Activated CD4-positive, alpha-beta memory T cell treated with anti-CD3 and anti-CD28 coated beads for 36 hours (primary cell): ENCODE measurements at regions not wholly inside any gene's neighbourhood (a gene's known extent, or its start where the extent isn't known, plus 50 kb on each side); places are given as distances from the start of the nearest gene placed in this dataset.

Experiments used
- CTCF ChIA-PET: fragments of 350-600 bp; sonication (Branson Sonifier 250); formaldehyde crosslinking; loops from one replicate; lab custom pipeline; 2021; ENCODE audit warnings: antibody characterized with exemption, inconsistent platforms; lab: Charles Lee
- POLR2A ChIA-PET: fragments of 350-600 bp; sonication (Branson Sonifier 250); formaldehyde crosslinking; loops from one replicate; lab custom pipeline; 2021; ENCODE audit warnings: antibody characterized with exemption; lab: Charles Lee
- DNase-seq: peaks from one replicate; pipeline ENCODE4 v3.0.0-alpha.2; 2020
- H3K27ac Mint-ChIP-seq: one replicate; pipeline ENCODE4 v1.8.0; 2021; ENCODE audit warnings: mixed read lengths
- H3K27me3 Mint-ChIP-seq: one replicate; pipeline ENCODE4 v1.8.0; 2021; ENCODE audit warnings: mixed read lengths
- H3K36me3 Mint-ChIP-seq: one replicate; pipeline ENCODE4 v1.8.0; 2021; ENCODE audit warnings: mixed read lengths
- H3K4me1 Mint-ChIP-seq: one replicate; pipeline ENCODE4 v1.8.0; 2021; ENCODE audit warnings: low read depth, mixed read lengths
- H3K4me3 Mint-ChIP-seq: one replicate; pipeline ENCODE4 v1.8.0; 2021; ENCODE audit warnings: mild to moderate bottlenecking, mixed read lengths
- H3K9me3 Mint-ChIP-seq: one replicate; pipeline ENCODE4 v1.8.0; 2021; ENCODE audit warnings: mixed read lengths
- intact Hi-C: fragments of 100-400 bp; cut with micrococcal nuclease; formaldehyde crosslinking; loops from one replicate; pipeline ENCODE4 v1.15.1; 2023

DNA sequence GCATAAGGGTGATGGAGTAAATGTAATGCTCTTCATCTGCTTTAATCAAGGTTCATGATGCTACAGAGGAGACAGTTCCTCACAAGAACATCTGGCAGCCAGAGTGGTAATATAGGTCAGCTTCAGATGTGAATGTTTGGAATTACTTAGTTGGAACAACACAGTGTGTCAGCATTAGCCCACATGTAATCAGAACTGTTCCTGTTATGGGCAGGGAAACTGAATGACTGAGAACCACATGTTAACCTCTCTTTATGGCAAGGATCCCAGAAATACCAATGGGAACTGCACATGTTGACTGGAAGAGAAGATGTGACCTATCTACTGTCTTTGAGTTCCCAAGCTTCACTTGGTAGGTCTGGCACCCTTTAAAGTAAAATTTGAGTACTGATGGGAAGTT is 390.1 kb upstream of the PDE3A start:
- Mint-ChIP-seq H3K4me1 (peaks cover 3% of the 10 kb centered on the region), H3K4me3 (no peak overlapping the region), H3K36me3 (no peaks in the 10 kb centered on the region), H3K9me3 (no peaks in the 10 kb centered on the region), H3K27me3 (no peaks in the 10 kb centered on the region), H3K27ac (no peak overlapping the region)
- no peak for DNase-seq
- ChIA-PET CTCF (no interaction called here), POLR2A (interaction anchor here (1.0 kb wide), 1 partner anchor 83 kb away, joined by 3 read pairs; no protein-coding TSS in a partner anchor)
- intact Hi-C loops, result no loop called here

- H3K4me3 Mint-ChIP-seq, result no peak overlapping the region
- H3K27me3 Mint-ChIP-seq, result no peaks in the 10 kb centered on the region
- no peaks in the 10 kb centered on the region for H3K36me3 Mint-ChIP-seq
- ChIA-PET CTCF (no interaction called here), POLR2A (no interaction called here)
- H3K9me3 Mint-ChIP-seq, result no peaks in the 10 kb centered on the region
- H3K27ac Mint-ChIP-seq, result no peak overlapping the region
- DNase-seq, result no peak
- H3K4me1 Mint-ChIP-seq, result peaks cover 3% of the 10 kb centered on the region
- intact Hi-C loops, result no loop called here
These were observed 388.8 kb upstream of the PDE3A start for GRCh38 chr12:19979584-19979983.

DNA sequence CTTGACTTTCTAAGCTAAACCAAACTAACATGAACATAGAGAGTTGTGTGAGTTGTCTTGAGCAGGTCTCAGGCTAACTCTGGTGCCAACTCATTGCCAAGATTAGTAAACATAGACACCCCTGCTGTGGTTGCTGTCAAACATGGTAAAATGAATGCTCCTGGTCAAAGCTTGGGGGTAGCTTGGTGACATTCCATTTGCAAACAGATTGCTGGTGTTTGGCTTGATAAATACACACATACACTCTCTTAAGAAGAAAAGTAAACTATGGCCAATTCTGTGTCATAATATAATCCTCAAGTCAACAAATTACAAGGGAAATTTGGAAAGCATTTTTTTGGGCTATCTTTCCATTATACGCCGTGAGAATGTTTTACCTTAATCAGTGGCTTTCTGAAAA is 386.4 kb upstream of the PDE3A start:
- no peak overlapping the region for H3K4me3 Mint-ChIP-seq
- no peaks in the 10 kb centered on the region for H3K27me3 Mint-ChIP-seq
- H3K27ac Mint-ChIP-seq, result no peak overlapping the region
- DNase-seq, result no peak
- CTCF ChIA-PET, result interaction anchor here (0.6 to 0.7 kb wide), 2 partner anchors 19 to 29 kb away, joined by 3 to 4 read pairs; no protein-coding TSS in a partner anchor
- H3K36me3 Mint-ChIP-seq, result no peaks in the 10 kb centered on the region
- POLR2A ChIA-PET, result no interaction called here
- peaks cover 3% of the 10 kb centered on the region for H3K4me1 Mint-ChIP-seq
- intact Hi-C loops, result no loop called here
- no peaks in the 10 kb centered on the region for H3K9me3 Mint-ChIP-seq

DNA sequence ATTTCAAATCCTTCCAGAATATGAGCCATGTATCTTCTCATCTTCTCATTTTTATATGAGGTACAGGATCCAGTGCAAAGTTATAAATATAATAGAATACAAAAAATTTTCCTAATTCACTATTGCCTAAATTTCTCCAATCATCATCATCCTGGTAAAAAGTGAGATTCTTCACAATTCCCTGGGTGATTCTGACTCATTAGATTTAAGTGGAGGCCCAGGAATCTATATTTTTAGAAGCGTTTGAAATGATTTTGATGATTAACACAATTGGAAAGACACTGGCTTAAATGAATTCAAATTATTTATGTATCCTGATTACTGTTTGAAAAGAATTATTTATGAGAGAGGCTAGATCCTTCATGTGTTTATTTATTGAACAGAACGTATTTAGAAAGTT is 380.3 kb upstream of the PDE3A start:
- H3K9me3 Mint-ChIP-seq, result no peaks in the 10 kb centered on the region
- no peaks in the 10 kb centered on the region for H3K27me3 Mint-ChIP-seq
- no peaks in the 10 kb centered on the region for H3K4me1 Mint-ChIP-seq
- no peak overlapping the region for H3K4me3 Mint-ChIP-seq
- ChIA-PET POLR2A (no interaction called here), CTCF (no interaction called here)
- DNase-seq, result no peak
- H3K36me3 Mint-ChIP-seq, result no peaks in the 10 kb centered on the region
- intact Hi-C loops, result no loop called here
- H3K27ac Mint-ChIP-seq, result no peak overlapping the region

DNA sequence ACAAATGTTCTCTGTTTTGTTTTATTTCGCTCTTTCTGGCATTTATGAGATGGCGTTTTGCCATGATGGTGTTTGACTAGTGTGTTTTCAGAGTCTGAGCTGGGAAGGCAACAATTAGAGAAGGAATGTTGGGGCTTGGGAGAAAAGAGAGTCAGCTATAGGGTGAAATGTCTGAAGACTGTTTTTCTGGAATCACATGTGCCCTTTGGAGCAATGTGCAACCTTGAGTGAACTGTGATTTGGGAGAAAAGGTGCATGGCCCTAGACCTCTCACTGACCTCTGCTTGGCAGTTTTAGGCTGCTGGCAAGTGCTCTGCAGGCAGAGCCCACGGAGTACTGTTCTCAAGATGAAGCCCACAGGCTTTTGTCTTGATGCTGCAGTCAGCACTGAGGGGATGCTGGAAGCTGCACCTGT is 379.9 kb upstream of the PDE3A start:
- no peak for DNase-seq
- no peaks in the 10 kb centered on the region for H3K27me3 Mint-ChIP-seq
- intact Hi-C loops, result no loop called here
- no peaks in the 10 kb centered on the region for H3K4me1 Mint-ChIP-seq
- CTCF ChIA-PET, result no interaction called here
- no peak overlapping the region for H3K4me3 Mint-ChIP-seq
- peaks cover 1% of the 10 kb centered on the region for H3K9me3 Mint-ChIP-seq
- POLR2A ChIA-PET, result no interaction called here
- H3K27ac Mint-ChIP-seq, result no peak overlapping the region
- no peaks in the 10 kb centered on the region for H3K36me3 Mint-ChIP-seq

DNA sequence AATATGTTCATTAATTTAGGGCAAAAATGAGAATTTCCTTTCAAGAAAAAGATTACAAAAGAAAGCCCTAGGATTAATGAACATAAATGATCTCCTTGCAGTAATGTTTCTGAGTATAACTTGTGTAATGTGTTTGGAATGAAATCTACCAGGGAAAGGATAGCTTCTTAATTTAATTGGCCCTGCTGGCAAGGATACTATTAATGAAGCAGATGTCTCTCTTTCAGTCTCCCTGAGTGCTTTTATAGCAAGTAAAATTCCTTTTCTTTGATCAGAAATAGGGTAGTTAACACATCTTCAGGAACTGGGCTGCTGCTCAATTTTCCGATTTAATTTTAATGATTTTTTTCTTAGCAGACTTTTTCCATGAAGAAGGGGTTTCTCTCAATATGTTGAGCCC is 379.4 kb upstream of the PDE3A start:
- ChIA-PET POLR2A (no interaction called here), CTCF (no interaction called here)
- Mint-ChIP-seq H3K27ac (no peak overlapping the region), H3K4me1 (no peaks in the 10 kb centered on the region), H3K27me3 (no peaks in the 10 kb centered on the region), H3K9me3 (peaks cover 3% of the 10 kb centered on the region), H3K36me3 (no peaks in the 10 kb centered on the region), H3K4me3 (no peak overlapping the region)
- intact Hi-C loops, result no loop called here
- DNase-seq, result no peak

DNA sequence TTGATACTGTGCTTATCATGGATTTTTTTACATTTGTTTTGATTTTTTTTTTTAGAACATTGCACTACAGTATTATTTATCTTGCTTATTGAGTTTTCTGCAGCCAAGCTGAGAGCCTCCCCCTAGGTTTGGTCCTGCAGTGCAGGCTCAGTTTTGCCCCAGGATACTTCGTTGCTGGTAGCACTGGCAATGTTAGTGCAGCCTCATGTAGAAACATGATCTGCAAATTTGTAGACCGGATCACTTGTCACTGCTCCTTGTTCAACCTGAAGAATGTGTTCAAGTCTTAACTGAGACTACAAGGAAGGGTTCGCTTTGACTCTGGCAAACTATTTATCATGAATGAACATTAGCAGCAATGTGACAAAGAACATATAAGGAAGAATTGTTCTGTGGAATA is 377.2 kb upstream of the PDE3A start:
- Mint-ChIP-seq H3K27me3 (no peaks in the 10 kb centered on the region), H3K9me3 (peaks cover 3% of the 10 kb centered on the region), H3K27ac (no peak overlapping the region), H3K36me3 (no peaks in the 10 kb centered on the region), H3K4me3 (no peak overlapping the region), H3K4me1 (no peaks in the 10 kb centered on the region)
- DNase-seq, result no peak
- ChIA-PET POLR2A (no interaction called here), CTCF (no interaction called here)
- intact Hi-C loops, result no loop called here

DNA sequence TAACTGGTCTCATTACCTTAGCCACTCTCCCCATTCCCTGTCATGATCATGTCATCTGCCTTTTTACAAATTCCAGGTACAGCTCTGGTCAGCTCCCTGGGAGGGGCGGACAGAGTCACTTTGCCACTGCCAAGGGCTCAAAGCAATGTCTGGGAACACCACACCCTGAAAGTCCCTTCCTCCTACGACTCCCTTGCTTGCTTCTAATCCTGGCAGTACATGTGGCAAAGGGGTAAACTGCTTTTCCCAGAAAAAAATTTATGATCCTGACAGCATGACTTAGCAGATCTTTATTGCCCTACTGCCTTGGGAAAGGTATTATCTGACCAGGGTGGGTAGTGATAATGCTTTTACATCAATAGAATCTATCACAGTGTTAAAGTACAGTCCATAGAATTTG is 376.0 kb upstream of the PDE3A start:
- POLR2A ChIA-PET, result no interaction called here
- intact Hi-C loops, result no loop called here
- peaks cover 3% of the 10 kb centered on the region for H3K9me3 Mint-ChIP-seq

DNA sequence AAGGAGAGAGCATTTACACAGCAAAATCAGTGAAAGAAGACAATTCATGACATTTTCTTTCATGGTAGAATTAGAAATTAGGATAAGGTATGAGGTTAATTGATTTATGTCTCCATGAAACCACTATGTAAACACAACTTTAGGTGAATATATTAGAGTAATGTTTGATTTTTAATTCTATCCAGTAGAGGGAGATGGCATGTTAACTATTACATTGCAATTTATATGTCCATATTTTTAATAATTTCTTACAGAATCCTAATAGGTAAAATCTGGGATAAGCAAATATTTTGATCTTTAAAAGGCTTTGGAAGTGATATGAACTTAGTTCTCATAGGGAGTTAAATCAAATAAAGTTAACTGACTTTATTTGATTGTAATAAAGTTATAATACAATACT is 373.4 kb upstream of the PDE3A start:
- Mint-ChIP-seq H3K36me3 (no peaks in the 10 kb centered on the region), H3K9me3 (peaks cover 3% of the 10 kb centered on the region), H3K4me1 (no peaks in the 10 kb centered on the region), H3K27me3 (no peaks in the 10 kb centered on the region), H3K27ac (no peak overlapping the region), H3K4me3 (no peak overlapping the region)
- no peak for DNase-seq
- ChIA-PET POLR2A (no interaction called here), CTCF (interaction anchor here (0.6 kb wide), 1 partner anchor 512 kb away, joined by 3 read pairs; no protein-coding TSS in a partner anchor)
- intact Hi-C loops, result no loop called here

More for the DNA sequence above, 376.0 kb upstream of the PDE3A start:
- H3K4me1 Mint-ChIP-seq, result no peaks in the 10 kb centered on the region
- CTCF ChIA-PET, result no interaction called here
- H3K27ac Mint-ChIP-seq, result no peak overlapping the region
- no peak overlapping the region for H3K4me3 Mint-ChIP-seq
- no peaks in the 10 kb centered on the region for H3K27me3 Mint-ChIP-seq
- no peaks in the 10 kb centered on the region for H3K36me3 Mint-ChIP-seq
- DNase-seq, result no peak

GRCh38 chr12:19997656-19998400 is 370.5 kb upstream of the PDE3A start:
- no peaks in the 10 kb centered on the region for H3K4me1 Mint-ChIP-seq
- DNase-seq, result no peak
- H3K27me3 Mint-ChIP-seq, result no peaks in the 10 kb centered on the region
- no peaks in the 10 kb centered on the region for H3K36me3 Mint-ChIP-seq
- no peak overlapping the region for H3K4me3 Mint-ChIP-seq
- no peak overlapping the region for H3K27ac Mint-ChIP-seq
- ChIA-PET CTCF (no interaction called here), POLR2A (no interaction called here)
- peaks cover 5% of the 10 kb centered on the region for H3K9me3 Mint-ChIP-seq
- intact Hi-C loops, result no loop called here

GRCh38 chr12:19998411-19998810 is 369.9 kb upstream of the PDE3A start:
- Mint-ChIP-seq H3K36me3 (no peaks in the 10 kb centered on the region), H3K4me1 (no peaks in the 10 kb centered on the region), H3K4me3 (no peak overlapping the region), H3K27me3 (no peaks in the 10 kb centered on the region), H3K9me3 (peaks cover 4% of the 10 kb centered on the region), H3K27ac (no peak overlapping the region)
- intact Hi-C loops, result no loop called here
- DNase-seq, result no peak
- ChIA-PET POLR2A (no interaction called here), CTCF (no interaction called here)

GRCh38 chr12:19998961-19999804 is 369.2 kb upstream of the PDE3A start:
- no peak overlapping the region for H3K27ac Mint-ChIP-seq
- H3K36me3 Mint-ChIP-seq, result no peaks in the 10 kb centered on the region
- H3K4me1 Mint-ChIP-seq, result no peaks in the 10 kb centered on the region
- no peak for DNase-seq
- H3K4me3 Mint-ChIP-seq, result no peak overlapping the region
- ChIA-PET POLR2A (no interaction called here), CTCF (no interaction called here)
- H3K27me3 Mint-ChIP-seq, result no peaks in the 10 kb centered on the region
- intact Hi-C loops, result no loop called here
- peaks cover 2% of the 10 kb centered on the region for H3K9me3 Mint-ChIP-seq

GRCh38 chr12:19999805-20000138 is 368.6 kb upstream of the PDE3A start:
- Mint-ChIP-seq H3K4me1 (no peaks in the 10 kb centered on the region), H3K4me3 (no peak overlapping the region), H3K27ac (no peak overlapping the region), H3K9me3 (peaks cover 2% of the 10 kb centered on the region), H3K27me3 (no peaks in the 10 kb centered on the region), H3K36me3 (no peaks in the 10 kb centered on the region)
- intact Hi-C loops, result no loop called here
- ChIA-PET POLR2A (no interaction called here), CTCF (no interaction called here)
- no peak for DNase-seq
